Mucosa of stomach (tissue), 1 donor: ENCODE measurements at regions not wholly inside any gene's neighbourhood (a gene's known extent, or its start where the extent isn't known, plus 50 kb on each side); places are given as distances from the start of the nearest gene placed in this dataset.

ENCODE experiments used
- H3K27me3 ChIP-seq: one replicate; pipeline ENCODE4 v1.7.0; 2013; ENCODE audit warnings: mild to moderate bottlenecking, low read length; ENCODE audit not compliant: control insufficient read depth, insufficient read depth
- H3K36me3 ChIP-seq: one replicate; pipeline ENCODE4 v1.7.0; 2013; ENCODE audit warnings: low read length; ENCODE audit not compliant: control insufficient read depth, insufficient read depth
- H3K4me1 ChIP-seq: one replicate; pipeline ENCODE4 v1.7.0; 2013; ENCODE audit warnings: mild to moderate bottlenecking, low read length; ENCODE audit not compliant: control insufficient read depth, insufficient read depth
- H3K4me3 ChIP-seq: one replicate; pipeline ENCODE4 v1.7.0; 2013; ENCODE audit warnings: low read length
- H3K9ac ChIP-seq: one replicate; pipeline ENCODE4 v1.7.0; 2013; ENCODE audit warnings: mild to moderate bottlenecking, low read length, moderate library complexity
- H3K9me3 ChIP-seq: one replicate; pipeline ENCODE4 v1.7.0; 2013; ENCODE audit warnings: mild to moderate bottlenecking, low read length, moderate library complexity; ENCODE audit not compliant: control insufficient read depth
- donor health status: Pancreatic carcinoma.

DNA sequence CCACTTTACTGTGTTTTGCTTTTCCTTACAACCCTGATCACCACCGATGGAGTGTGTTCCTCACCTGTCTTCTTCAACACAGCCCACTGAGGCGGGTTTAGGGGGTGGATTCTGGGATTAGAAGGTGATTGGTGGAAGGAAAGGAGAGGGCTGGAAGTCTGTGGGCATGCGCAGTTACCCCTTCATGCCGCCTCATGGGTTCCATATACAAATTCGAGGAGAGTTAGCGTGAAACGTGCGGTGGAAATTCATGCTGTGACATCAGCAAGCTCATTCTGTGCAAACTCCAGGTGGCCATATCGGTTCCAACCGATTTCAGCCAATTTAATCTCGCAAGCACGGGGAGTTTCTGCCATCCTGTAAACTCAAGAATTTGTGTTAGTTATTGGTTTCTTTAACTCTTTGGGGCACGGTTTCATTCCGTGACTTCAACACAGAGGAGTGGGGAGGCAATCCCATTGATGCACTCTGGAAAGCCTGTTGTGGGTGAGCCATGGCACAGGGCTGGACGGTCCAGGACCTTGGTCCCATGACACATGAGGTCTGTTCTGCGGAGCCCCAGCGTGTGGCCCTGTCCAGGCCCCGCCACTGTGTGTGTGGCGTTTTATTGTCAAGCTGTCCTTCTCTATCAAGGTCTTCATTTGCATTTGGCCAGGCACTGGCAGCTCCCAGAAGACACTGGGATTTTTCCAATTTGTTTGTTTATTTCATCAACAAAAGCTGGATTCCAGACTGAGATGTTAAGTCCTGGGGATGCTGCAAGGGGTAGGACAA is 482.8 kb upstream of the SULF2 start:
- Histone ChIP-seq H3K9me3 (no peaks in the 10 kb centered on the region), H3K4me3 (no peak overlapping the region), H3K27me3 (peaks cover 4% of the 10 kb centered on the region), H3K36me3 (no peaks in the 10 kb centered on the region), H3K9ac (no peak overlapping the region), H3K4me1 (no peaks in the 10 kb centered on the region)

DNA sequence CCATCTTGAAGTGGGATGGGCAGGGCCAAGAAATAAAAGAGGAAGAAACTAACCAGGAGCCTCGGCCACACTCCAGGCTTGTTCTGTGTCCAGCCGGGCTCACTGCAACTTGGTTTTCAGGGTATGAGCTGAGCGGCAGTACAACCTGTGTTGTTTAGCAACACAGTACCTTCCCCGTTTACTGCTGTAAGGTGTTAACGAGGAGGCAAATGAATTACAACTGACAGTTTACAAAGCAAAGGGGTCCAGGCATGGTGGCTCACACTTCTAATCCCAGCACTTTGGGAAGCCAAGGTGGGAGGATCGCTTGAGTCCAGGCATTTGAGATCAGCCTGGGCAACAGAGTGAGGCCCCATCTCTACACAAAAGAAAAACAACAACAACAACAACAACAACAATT is 481.3 kb upstream of the SULF2 start:
- Histone ChIP-seq H3K9ac (no peak overlapping the region), H3K36me3 (no peaks in the 10 kb centered on the region), H3K4me3 (no peak overlapping the region), H3K4me1 (no peaks in the 10 kb centered on the region), H3K9me3 (no peaks in the 10 kb centered on the region), H3K27me3 (peaks cover 4% of the 10 kb centered on the region)

DNA sequence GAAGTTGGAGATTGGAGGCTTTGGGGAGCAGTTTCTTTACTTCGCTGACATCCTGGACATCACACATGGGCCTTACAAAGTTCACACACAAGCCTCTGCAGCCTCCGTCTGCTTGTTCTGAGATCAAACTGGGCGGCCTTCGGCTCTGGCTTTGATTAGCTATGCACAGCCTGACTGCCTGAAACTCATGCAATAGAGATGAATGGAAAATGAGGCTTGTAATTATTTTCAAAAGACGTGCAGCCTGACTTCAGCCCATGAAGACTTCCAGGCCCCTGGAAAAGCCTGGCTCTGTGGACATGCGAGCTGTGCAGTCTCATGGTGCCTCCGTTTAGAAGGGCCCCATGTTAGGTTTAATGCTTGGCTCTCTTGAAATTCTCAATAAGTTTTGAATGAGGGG is 480.5 kb upstream of the SULF2 start:
- Histone ChIP-seq H3K36me3 (no peaks in the 10 kb centered on the region), H3K27me3 (peaks cover 4% of the 10 kb centered on the region), H3K4me3 (no peak overlapping the region), H3K4me1 (no peaks in the 10 kb centered on the region), H3K9ac (no peak overlapping the region), H3K9me3 (no peaks in the 10 kb centered on the region)

DNA sequence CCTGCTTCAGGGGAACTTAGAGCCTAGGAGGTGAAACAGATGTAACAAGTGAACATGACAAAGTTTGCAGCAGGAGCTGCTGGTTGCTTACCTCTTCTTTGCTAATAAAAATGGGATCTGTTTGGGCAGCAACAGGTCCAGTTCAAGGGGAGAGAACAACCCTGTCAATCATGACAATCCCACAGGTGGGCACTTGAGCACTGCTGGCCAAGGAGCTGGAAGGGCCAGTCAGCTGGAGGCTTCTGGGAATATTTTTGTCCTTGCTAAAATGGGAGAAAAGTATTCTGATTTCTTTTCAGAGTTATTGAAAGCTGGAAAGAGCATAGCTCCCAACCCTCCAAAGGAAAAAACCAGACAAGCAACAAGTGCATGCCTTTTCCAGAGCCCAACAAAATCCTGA is 477.7 kb upstream of the SULF2 start:
- H3K36me3 ChIP-seq, result no peaks in the 10 kb centered on the region
- H3K27me3 ChIP-seq, result no peaks in the 10 kb centered on the region
- no peaks in the 10 kb centered on the region for H3K9me3 ChIP-seq
- no peaks in the 10 kb centered on the region for H3K4me1 ChIP-seq
- no peak overlapping the region for H3K4me3 ChIP-seq
- H3K9ac ChIP-seq, result no peak overlapping the region

DNA sequence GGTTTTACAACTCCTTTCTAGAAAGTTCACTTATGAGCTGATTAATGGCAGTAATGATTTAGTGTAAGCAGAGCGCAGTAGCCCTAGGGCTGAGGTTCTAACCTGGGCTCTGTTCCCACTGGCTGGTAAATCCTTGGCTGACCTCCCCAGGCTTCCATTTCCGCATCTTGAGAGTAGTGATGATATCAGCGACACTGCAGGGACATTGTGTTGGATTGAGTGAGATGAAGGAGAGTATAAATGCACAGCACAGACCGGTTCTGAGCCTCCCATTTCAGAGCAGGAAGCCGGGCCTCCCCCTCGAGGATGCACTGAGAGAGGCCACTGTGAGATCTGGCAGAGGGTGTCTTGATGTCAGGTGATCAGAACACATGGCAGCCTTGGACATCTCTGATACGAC is 477.2 kb upstream of the SULF2 start:
- Histone ChIP-seq H3K9ac (no peak overlapping the region), H3K36me3 (no peaks in the 10 kb centered on the region), H3K27me3 (no peaks in the 10 kb centered on the region), H3K4me3 (no peak overlapping the region), H3K9me3 (no peaks in the 10 kb centered on the region), H3K4me1 (no peaks in the 10 kb centered on the region)

DNA sequence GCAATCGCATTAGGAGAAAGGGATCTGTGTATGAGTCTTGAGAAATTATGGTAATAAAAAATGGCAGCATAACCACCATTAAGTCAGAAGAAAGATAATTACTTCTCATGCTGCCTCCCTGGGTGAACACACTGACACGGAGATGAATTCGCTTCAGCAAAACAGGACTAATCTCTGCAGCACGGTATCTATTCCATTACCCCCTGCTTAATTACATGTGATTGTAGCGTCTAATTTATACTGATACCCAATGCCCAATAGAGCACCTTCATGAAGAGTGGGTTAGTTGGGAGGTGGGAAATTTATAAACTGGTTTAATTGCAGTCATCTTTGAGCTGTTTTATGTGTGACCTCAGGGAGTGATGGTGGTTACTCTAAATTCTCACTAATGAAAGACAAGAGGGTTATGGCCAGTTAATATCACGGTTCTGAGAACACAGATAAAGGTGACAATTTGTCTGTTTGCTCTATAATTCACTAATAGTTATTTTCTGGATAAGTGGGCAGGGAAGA is 476.2 kb upstream of the SULF2 start:
- no peak overlapping the region for H3K9ac ChIP-seq
- H3K36me3 ChIP-seq, result no peaks in the 10 kb centered on the region
- no peaks in the 10 kb centered on the region for H3K27me3 ChIP-seq
- no peaks in the 10 kb centered on the region for H3K9me3 ChIP-seq
- H3K4me1 ChIP-seq, result no peaks in the 10 kb centered on the region
- H3K4me3 ChIP-seq, result no peak overlapping the region

DNA sequence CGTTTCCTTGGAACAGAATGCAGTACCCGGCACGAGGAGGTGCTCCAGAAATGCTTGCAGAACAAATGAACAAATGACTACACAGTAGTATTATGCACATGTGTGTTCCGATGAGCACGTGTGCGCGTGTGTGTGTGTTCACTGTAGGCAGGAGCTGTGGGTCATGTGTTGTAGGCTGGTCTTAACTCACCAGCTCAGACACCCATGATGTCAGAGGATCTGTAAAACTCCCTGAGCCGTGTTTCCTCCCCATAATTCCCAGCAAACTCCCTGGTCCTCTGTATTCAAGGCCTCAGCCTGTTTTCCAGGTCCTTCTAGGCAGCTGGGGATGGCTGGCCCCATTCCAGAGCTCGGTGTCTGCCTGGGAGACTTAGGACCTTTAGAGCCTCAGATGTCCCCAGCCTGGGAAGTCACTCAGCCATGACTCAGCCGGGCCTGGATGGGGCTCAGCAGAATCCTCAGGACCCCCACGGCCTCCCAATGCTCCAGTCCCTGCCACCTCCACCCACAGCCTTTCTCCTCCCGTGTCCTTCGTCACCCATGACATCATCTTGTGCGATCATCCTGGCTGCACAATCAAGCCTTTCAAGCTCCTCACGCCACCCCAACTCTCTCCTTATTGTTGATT is 475.0 kb upstream of the SULF2 start:
- H3K36me3 ChIP-seq, result no peaks in the 10 kb centered on the region
- no peaks in the 10 kb centered on the region for H3K27me3 ChIP-seq
- H3K4me3 ChIP-seq, result no peak overlapping the region
- H3K4me1 ChIP-seq, result no peaks in the 10 kb centered on the region
- no peak overlapping the region for H3K9ac ChIP-seq
- no peaks in the 10 kb centered on the region for H3K9me3 ChIP-seq

DNA sequence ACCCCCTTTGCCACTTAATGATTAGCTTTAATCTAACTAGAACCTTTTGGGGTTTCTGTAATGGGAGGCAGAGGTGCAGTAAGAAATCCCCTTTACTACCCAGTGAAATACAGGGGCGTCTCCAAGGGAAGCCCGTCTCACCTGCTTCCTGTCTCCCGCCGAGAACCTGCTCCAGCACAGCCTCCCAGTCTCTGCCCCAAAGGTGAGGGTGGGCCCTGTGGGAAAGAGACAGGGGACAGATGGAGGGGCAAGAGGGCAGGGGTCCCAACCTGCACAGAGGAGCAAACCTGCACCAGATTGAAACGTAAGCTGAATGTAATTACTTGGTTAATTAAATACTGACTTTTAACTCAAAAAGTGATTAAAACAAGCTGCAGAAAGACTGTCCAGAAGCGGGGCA is 474.2 kb upstream of the SULF2 start:
- H3K27me3 ChIP-seq, result no peaks in the 10 kb centered on the region
- no peaks in the 10 kb centered on the region for H3K36me3 ChIP-seq
- H3K9me3 ChIP-seq, result no peaks in the 10 kb centered on the region
- no peak overlapping the region for H3K9ac ChIP-seq
- no peak overlapping the region for H3K4me3 ChIP-seq
- H3K4me1 ChIP-seq, result no peaks in the 10 kb centered on the region

DNA sequence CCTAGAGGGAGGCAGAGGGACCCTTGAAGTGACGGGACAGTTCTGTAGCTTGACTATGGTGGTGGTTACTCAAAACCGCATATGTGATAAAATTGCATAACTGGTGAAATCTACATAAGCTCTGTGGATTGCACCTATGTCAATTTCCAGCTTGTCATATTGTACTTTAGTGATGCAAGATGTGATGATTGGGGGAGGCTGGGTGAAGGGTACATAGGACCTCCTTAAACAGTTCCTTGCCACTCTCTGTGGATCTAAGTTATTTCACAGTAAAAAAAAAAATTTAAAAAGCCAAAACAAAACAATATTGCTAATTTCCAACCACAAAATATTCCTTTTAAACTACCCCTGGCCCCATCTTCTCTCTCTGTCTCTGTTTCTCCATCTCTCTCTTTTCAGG is 472.6 kb upstream of the SULF2 start:
- Histone ChIP-seq H3K9ac (no peak overlapping the region), H3K27me3 (no peaks in the 10 kb centered on the region), H3K4me3 (no peak overlapping the region), H3K36me3 (no peaks in the 10 kb centered on the region), H3K4me1 (no peaks in the 10 kb centered on the region), H3K9me3 (no peaks in the 10 kb centered on the region)

DNA sequence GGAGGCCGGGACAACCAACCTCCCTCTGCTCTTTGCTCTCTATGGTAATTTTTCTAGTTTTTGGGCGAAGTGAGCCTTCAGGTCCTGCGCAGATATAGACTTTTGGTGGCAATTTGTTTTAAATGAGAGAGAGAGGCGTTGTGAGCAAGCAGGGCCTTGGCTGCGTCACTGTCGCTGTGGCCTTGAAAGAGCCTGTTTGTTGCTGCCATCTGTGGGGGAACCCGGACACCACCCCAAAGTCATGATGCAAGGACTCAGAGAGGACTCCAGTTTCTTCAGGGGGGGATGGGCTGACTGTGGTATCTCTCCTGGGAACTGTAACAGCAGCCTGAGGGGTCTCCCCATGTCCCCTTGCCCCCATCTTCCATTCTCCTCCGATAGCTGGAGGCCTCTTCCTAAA is 462.7 kb upstream of the SULF2 start:
- H3K27me3 ChIP-seq, result no peaks in the 10 kb centered on the region
- H3K9me3 ChIP-seq, result no peaks in the 10 kb centered on the region
- no peaks in the 10 kb centered on the region for H3K4me1 ChIP-seq
- no peak overlapping the region for H3K4me3 ChIP-seq
- H3K36me3 ChIP-seq, result no peaks in the 10 kb centered on the region
- no peak overlapping the region for H3K9ac ChIP-seq

DNA sequence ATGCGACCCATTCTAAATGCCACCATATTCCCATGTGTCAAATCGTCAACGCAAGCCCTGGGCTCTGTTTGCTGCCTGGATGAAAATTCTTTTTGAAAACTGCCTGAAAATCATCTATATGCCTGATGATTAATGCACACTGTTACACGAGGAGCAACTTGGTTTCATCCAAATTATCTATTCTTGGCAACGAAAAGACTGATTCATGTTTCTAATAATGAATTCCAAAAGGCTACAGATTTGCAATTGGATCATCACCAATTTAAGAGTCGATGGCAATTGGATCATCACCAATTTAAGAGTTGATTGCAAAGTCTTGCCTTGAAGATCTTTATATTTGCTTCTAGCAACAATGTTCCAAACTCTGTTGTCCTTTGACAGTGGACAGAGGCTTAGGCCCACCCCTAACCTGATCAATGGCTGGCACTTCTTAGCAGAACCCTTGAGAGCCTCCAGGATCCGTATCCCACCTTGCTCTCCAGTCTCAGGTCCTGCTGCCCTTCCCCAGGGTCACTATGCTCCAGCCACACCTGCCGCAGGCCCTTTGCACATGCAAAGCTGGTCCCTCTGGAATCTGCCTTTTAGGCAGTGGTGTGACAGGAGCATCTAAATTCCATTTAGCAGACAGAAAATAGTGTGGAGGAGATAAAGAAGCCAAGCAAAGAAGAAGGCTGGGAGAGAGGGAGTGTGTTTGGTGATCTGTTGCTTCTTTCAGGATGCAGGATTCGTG is 460.9 kb upstream of the SULF2 start:
- Histone ChIP-seq H3K36me3 (no peaks in the 10 kb centered on the region), H3K9me3 (no peaks in the 10 kb centered on the region), H3K4me1 (no peaks in the 10 kb centered on the region), H3K4me3 (no peak overlapping the region), H3K9ac (no peak overlapping the region), H3K27me3 (no peaks in the 10 kb centered on the region)

DNA sequence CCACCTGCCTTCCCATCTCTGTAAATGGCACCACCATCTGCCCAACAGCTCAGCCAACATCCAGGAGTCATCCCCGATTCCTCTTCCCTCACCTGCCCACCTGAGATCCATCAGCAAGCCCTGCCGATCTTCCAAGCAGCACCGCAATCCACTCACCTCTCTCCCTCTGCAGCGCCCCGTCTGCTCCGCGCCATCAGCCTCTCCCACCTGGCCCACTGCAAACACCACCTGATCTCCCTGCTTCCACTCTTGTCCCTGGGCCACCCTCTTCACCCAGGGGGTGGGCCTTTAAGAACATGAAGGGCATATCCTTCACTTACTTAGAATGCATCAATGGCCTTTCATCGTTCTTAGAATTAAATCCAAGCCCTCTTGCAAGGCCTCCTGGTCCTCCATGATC is 457.3 kb upstream of the SULF2 start:
- no peaks in the 10 kb centered on the region for H3K9me3 ChIP-seq

More for the DNA sequence above, 457.3 kb upstream of the SULF2 start:
- Histone ChIP-seq H3K4me3 (no peak overlapping the region), H3K36me3 (no peaks in the 10 kb centered on the region), H3K4me1 (no peaks in the 10 kb centered on the region), H3K9ac (no peak overlapping the region), H3K27me3 (no peaks in the 10 kb centered on the region)
